Psoas muscle (tissue), 7 donors: ENCODE measurements at regions not wholly inside any gene's neighbourhood (a gene's known extent, or its start where the extent isn't known, plus 50 kb on each side); places are given as distances from the start of the nearest gene placed in this dataset.

Experiments used
- ATAC-seq, 4 donors: fragments of 200-7000 bp; cut with Tn5 transposase; one replicate each; pipeline ENCODE4 v1.9.1; 2020; ENCODE audit warnings: moderate library complexity in 3 of 4, mild to moderate bottlenecking in 2 of 4
- DNase-seq, 2 donors: peaks; one replicate each; pipeline ENCODE4 v3.0.0-alpha.2; 2020
- H3K27ac ChIP-seq: fragments of 200-600 bp; one replicate; pipeline ENCODE4 v1.8.0; 2022
- H3K27me3 ChIP-seq, 3 donors: fragments of 200-600 bp in 1 of 3; one replicate each; pipeline versions ENCODE4 v1.6.1 to v1.8.0; 2013 to 2022; ENCODE audit warnings: low read length in 2 of 3, mild to moderate bottlenecking in 2 of 3, moderate library complexity in 1 of 3; ENCODE audit not compliant: insufficient read depth in 3 of 3
- H3K36me3 ChIP-seq, 2 donors: fragments of 200-600 bp in 1 of 2; one replicate each; pipeline versions ENCODE4 v1.6.1 to v1.8.0; 2013 to 2022; ENCODE audit warnings: low read depth in 1 of 2, mild to moderate bottlenecking in 1 of 2, moderate library complexity in 1 of 2; ENCODE audit not compliant: insufficient read depth in 1 of 2
- H3K4me1 ChIP-seq: fragments of 200-600 bp; one replicate; pipeline ENCODE4 v1.8.0; 2022
- H3K4me3 ChIP-seq: fragments of 200-600 bp; one replicate; pipeline ENCODE4 v1.8.0; 2022; ENCODE audit warnings: mild to moderate bottlenecking
- H3K9me3 ChIP-seq: fragments of 200-600 bp; one replicate; pipeline ENCODE4 v1.8.0; 2022
- CTCF ChIP-seq: fragments of 200-600 bp; IDR thresholded peaks from one replicate; pipeline ENCODE4 v1.8.0; 2022; ENCODE audit warnings: antibody characterized with exemption
- WGBS, 3 donors: extraction: QIAGEN DNeasy Blood & Tissue Kit; methylation state at CpG; one replicate each; pipeline versions ENCODE4 v1.1.6 to v1.1.7; 2013; 5-methylcytosine and 5-hydroxymethylcytosine counted together
- intact Hi-C, 2 donors: fragments of 100-400 bp; cut with DNase I; formaldehyde crosslinking; loops; one replicate each; pipeline versions ENCODE4 v1.11.0 to v1.14.2; 2022
- donor health status: healthy with polysubstance abuse.
- donor health status: DM: no; HTN: no; CAD: no; lungs with moderate emphysema.
- donor health status: Bipolar disorder and iron deficiency.
- donor health status: healthy.
- donor health status: DM: yes; HTN: yes; CAD: no.
- donor health status: DM: no; HTN: no; CAD: no.
- donor health status: DM: yes; HTN: yes; CAD: no.

GRCh38 chr10:130654726-130655125 is 518.5 kb downstream of the GLRX3 start:
- H3K9me3 ChIP-seq: no peaks in the 10 kb centered on the region
- intact Hi-C loops: no loop called here
- no peak overlapping the region for H3K27ac ChIP-seq
- H3K36me3 ChIP-seq: no peaks in the 10 kb centered on the region
- DNase-seq (no peak), ATAC-seq (no peak)
- no peaks in the 10 kb centered on the region for H3K4me1 ChIP-seq
- peaks cover 0 to 4% (median 0%) of the 10 kb centered on the region in 3 donors for H3K27me3 ChIP-seq
- H3K4me3 ChIP-seq: no peak overlapping the region
- 88 to 90% (median 90%) methylated on average over 15 to 20 of the region's 20 CpGs for WGBS, 3 donors
- TF ChIP-seq CTCF: no peak

GRCh38 chr10:130655313-130656186 is 519.4 kb downstream of the GLRX3 start:
- Histone ChIP-seq H3K27ac (no peak overlapping the region), H3K27me3 (peaks cover 0 to 4% (median 0%) of the 10 kb centered on the region in 3 donors), H3K36me3 (no peaks in the 10 kb centered on the region), H3K4me1 (no peaks in the 10 kb centered on the region), H3K4me3 (no peak overlapping the region), H3K9me3 (no peaks in the 10 kb centered on the region)
- TF ChIP-seq CTCF: no peak
- 60 to 65% (median 61%) methylated on average over 21 to 24 of the region's 31 CpGs for WGBS, 3 donors
- DNase-seq: no peak
- intact Hi-C loops: no loop called here
- no peak for ATAC-seq

GRCh38 chr10:130656187-130656575 is 520.0 kb downstream of the GLRX3 start:
- 57 to 64% (median 61%) methylated on average over 7 to 12 of the region's 14 CpGs for WGBS, 3 donors

GRCh38 chr10:130656582-130657133 is 520.5 kb downstream of the GLRX3 start:
- DNase-seq (no peak), ATAC-seq (no peak)
- Histone ChIP-seq H3K4me1 (no peaks in the 10 kb centered on the region), H3K27me3 (peaks cover 0 to 4% (median 0%) of the 10 kb centered on the region in 3 donors), H3K27ac (no peak overlapping the region), H3K4me3 (no peak overlapping the region), H3K9me3 (no peaks in the 10 kb centered on the region), H3K36me3 (no peaks in the 10 kb centered on the region)
- 65 to 75% (median 75%) methylated on average over 12 to 15 of the region's 15 CpGs for WGBS, 3 donors
- intact Hi-C loops: no loop called here
- TF ChIP-seq CTCF: no peak

More at GRCh38 chr10:130656187-130656575, 520.0 kb downstream of the GLRX3 start:
- intact Hi-C loops: no loop called here
- TF ChIP-seq CTCF: no peak
- peaks cover 0 to 4% (median 0%) of the 10 kb centered on the region in 3 donors for H3K27me3 ChIP-seq
- H3K9me3 ChIP-seq: no peaks in the 10 kb centered on the region
- ATAC-seq (no peak), DNase-seq (no peak)
- H3K27ac ChIP-seq: no peak overlapping the region
- no peaks in the 10 kb centered on the region for H3K36me3 ChIP-seq
- H3K4me3 ChIP-seq: no peak overlapping the region
- no peaks in the 10 kb centered on the region for H3K4me1 ChIP-seq
